ENCODE measurements at regions not wholly inside any gene's neighbourhood (a gene's known extent, or its start where the extent isn't known, plus 50 kb on each side); places are given as distances from the start of the nearest gene placed in this dataset.

GRCh38 chr2:144595279-144595678 lies 75.4 kb upstream of the ZEB2 start:
- DNase-seq: no peak

DNA sequence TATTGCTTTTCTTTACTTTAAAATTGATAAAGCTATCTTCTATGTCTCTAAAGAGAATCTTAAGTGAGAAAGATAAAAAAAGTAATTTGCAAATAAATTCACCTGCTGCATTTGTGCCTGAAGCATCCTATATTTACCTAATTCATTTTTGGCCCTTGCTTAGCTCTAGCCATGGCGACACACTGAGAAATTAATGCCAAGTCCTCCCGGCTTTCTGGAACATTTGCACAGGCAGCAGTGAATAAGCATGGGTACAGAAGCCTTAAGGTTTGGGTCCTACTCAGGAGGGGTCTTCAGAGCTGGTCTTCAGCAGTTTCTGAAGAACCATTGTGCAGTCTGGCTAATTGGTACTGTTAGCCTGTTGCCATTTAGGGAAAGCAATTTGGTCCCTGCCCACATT lies 73.9 kb upstream of the ZEB2 start:
- no peak for DNase-seq

GRCh38 chr2:144592500-144593256 lies 72.8 kb upstream of the ZEB2 start:
- DNase-seq: no peak

GRCh38 chr2:144587306-144587705 lies 67.4 kb upstream of the ZEB2 start:
- DNase-seq: no peak

- no peak for DNase-seq
Observed at GRCh38 chr2:144586476-144586875, 66.6 kb upstream of the ZEB2 start.

DNA sequence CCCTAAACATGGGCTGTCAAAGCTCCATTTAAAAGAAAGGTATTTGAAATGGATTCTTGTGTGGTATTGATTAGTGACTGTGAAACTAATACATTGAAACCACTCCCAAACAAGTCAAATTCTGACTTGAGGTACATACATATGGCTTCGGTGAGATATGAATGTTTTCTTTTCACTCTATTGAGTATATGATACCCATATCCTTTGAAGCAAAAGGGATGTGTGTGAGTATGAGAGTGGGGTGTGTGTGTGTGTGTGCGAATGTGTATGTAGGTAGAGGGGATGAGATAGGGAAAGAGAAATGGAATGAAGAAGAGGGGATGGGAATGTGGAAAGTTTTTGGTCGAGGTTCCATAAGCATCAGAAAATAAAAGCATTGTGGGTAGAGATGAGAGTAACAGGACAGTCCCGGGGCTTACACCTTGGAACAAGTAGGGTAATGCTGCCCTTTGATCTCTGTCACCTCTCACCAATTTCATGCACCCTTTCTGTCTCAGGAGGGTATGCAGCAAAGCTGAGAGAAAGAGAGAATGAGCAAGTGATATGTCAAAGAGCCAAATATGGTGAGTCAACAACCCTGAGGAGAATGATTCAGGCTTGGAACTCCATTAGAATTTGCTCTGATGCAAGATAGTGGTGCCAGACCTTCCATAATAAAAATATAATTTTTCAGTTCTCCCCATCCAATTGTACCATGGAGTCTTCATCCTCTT lies 64.0 kb upstream of the ZEB2 start:
- DNase-seq: no peak

GRCh38 chr2:144583381-144583729 lies 63.4 kb upstream of the ZEB2 start:
- DNase-seq: no peak

GRCh38 chr2:144582651-144583380 lies 62.9 kb upstream of the ZEB2 start:
- DNase-seq: no peak

- peak; percentile 65 for DNase-seq
Observed at GRCh38 chr2:144580521-144581161, 60.7 kb upstream of the ZEB2 start.

- no peak for DNase-seq
Observed at GRCh38 chr2:144579556-144579955, 59.6 kb upstream of the ZEB2 start.

- DNase-seq: no peak
Observed at GRCh38 chr2:144578099-144578498, 58.2 kb upstream of the ZEB2 start.

DNA sequence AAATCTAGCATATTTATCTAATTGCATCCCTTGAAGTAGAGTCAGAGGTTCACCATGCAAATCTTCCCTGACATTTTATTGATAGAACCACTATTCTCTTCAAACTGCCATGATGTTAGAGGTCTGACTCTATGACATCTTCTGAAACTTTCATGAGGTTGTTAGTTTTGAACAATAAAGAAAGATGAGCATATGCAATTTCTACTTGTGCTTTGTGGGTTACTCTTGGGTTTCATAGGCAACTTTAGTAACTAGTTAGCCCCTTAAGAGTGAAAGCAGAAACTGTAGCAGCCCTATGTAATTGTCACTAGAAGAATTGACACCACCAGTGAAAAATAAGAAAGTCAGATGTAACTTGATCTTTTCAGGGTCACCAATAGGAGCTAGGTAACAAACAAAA lies 53.1 kb upstream of the ZEB2 start:
- no peak for DNase-seq

DNA sequence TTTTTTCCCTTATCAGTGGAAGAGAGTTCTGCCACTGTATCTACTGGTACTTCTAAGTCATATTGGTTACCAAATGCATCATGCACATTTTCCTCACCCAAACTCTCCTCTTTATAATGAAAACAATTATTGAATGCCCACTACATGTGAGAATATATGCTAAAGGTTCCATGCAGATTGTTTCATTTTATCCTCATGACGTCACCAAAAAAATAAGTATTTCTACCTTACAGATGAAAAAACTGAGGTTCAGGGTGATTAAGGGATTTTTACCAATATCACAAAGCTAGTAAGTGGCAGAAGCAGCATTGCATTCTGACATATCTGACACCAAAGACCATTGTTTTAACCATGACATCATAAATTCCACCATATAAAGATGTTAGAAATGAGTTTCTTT lies 51.9 kb upstream of the ZEB2 start:
- no peak for DNase-seq

DNA sequence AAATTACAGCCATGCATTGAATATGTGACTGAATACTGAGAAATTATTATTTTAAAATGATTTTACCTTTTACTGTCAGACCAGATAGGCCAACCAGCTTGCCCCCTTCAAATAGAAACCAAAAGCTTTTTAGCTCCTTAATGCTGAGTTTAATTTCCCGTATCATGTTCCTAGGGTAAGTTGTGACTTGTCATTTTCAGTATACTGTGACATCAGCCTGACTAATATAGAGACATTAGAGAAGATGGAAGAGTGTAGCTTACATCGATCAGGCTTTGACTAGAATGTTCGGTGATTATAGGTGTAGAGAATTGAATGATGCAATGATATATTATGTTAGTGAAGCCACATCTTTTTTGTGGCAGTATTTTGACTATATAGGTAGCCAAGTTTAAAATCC lies 50.6 kb upstream of the ZEB2 start:
- no peak for DNase-seq
